GM21390 (cell line): ENCODE measurements at regions not wholly inside any gene's neighbourhood (a gene's known extent, or its start where the extent isn't known, plus 50 kb on each side); places are given as distances from the start of the nearest gene placed in this dataset.

Source experiments
- ATAC-seq: cut with Tn5 transposase; IDR thresholded peaks from one replicate; pipeline ENCODE4 v1.9.1; 2021; ENCODE audit not compliant: unreplicated experiment

- ATAC-seq: no peak
Observed at GRCh38 chr1:239914751-239915231, 176.9 kb upstream of the FMN2 start.

- ATAC-seq: no peak
Observed at GRCh38 chr1:239918634-239919033, 173.0 kb upstream of the FMN2 start.

- no peak for ATAC-seq
Observed at GRCh38 chr1:239920214-239920613, 171.5 kb upstream of the FMN2 start.

- ATAC-seq: no peak
Observed at GRCh38 chr1:239922778-239923522, 168.7 kb upstream of the FMN2 start.

- ATAC-seq: no peak
Observed at GRCh38 chr1:239924741-239925350, 166.8 kb upstream of the FMN2 start.

GRCh38 chr1:239926184-239926583 is 165.5 kb upstream of the FMN2 start:
- no peak for ATAC-seq

- no peak for ATAC-seq
Observed at GRCh38 chr1:239929317-239929716, 162.4 kb upstream of the FMN2 start.

- ATAC-seq: no peak
Observed at GRCh38 chr1:239930686-239931262, 160.9 kb upstream of the FMN2 start.

- no peak for ATAC-seq
Observed at GRCh38 chr1:239931341-239931740, 160.3 kb upstream of the FMN2 start.

- ATAC-seq: no peak
Observed at GRCh38 chr1:239939602-239940001, 152.1 kb upstream of the FMN2 start.

- no peak for ATAC-seq
Observed at GRCh38 chr1:239943761-239944160, 147.9 kb upstream of the FMN2 start.

GRCh38 chr1:239944666-239945065 is 147.0 kb upstream of the FMN2 start:
- ATAC-seq: no peak

- no peak for ATAC-seq
Observed at GRCh38 chr1:239947801-239948200, 143.9 kb upstream of the FMN2 start.

- ATAC-seq: peak; percentile 60
Observed at GRCh38 chr1:239951511-239952140, 140.1 kb upstream of the FMN2 start.

- peak; percentile 59 for ATAC-seq
Observed at GRCh38 chr1:239952348-239953308, 139.1 kb upstream of the FMN2 start.

- no peak for ATAC-seq
Observed at GRCh38 chr1:239954836-239955235, 136.8 kb upstream of the FMN2 start.

- ATAC-seq: no peak
Observed at GRCh38 chr1:239955431-239955830, 136.3 kb upstream of the FMN2 start.

GRCh38 chr1:239956263-239956662 is 135.4 kb upstream of the FMN2 start:
- ATAC-seq: no peak

GRCh38 chr1:239958063-239958462 is 133.6 kb upstream of the FMN2 start:
- no peak for ATAC-seq

- ATAC-seq: no peak
Observed at GRCh38 chr1:239960366-239960765, 131.3 kb upstream of the FMN2 start.

GRCh38 chr1:239963856-239964255 is 127.8 kb upstream of the FMN2 start:
- no peak for ATAC-seq
